ENCODE measurements at regions not wholly inside any gene's neighbourhood (a gene's known extent, or its start where the extent isn't known, plus 50 kb on each side); places are given as distances from the start of the nearest gene placed in this dataset.

DNA sequence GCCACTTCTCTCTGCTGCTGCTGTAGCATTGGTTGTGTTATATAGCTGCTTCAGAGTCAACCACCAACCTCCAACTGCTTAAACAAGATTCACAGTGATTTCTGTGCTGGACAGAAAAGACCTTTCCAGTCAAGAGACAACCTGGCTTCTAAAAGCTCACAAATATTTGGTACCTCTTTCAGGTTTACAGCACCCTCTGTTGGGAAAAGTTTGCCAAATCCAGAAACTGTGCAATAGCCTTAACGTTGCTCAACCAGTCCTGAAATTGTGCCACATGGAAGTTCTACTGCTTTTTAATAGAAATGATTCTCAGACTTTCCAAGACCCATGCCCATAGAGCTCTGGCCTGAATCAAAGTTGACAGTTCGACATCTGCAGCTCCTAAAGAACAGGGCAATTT, 842.1 kb upstream of the HTR2C start:
- DNase-seq: peak; percentile 4

DNA sequence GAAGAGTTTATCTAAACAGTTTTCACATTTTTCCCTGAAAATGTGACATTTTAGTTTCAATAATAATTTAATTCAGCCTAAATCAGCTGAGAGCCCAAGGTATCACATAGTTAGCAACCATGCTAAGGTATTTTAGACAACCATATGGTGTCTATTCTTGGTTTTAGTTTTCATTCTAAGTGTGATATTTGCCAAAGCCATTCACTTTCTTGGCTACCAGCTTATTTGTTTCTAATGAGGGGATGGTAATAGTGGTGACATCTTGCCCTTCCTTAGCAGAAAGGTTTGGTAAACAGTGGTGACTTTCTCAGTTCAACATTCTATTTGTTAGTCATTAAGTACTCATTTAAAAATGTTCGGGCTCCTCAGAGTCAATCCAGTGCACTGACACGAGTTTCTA, 854.9 kb upstream of the HTR2C start:
- no peak for DNase-seq

- DNase-seq: no peak
These were observed 857.0 kb upstream of the HTR2C start for GRCh38 chrX:113726898-113727297.

- DNase-seq: no peak
These were observed 857.4 kb upstream of the HTR2C start for GRCh38 chrX:113726466-113726865.

DNA sequence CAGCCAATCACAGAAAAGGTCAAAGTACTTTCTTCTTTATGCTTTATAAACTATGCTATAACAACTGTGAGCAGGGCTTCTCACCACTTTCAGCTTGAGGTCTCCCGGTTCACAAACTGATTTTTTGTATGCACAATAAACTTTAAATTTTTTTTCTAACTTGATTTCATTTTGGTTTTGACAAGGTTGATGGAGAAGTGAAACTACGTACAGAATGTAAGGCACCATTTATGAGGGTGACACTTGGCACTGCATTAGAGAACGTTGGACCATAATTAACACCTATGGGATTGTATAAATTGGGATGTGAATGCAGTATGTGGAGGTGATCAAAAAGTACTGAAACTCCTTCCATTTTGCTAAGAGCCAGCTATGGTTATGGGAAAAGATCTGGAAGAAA, 857.9 kb upstream of the HTR2C start:
- DNase-seq: no peak

GRCh38 chrX:113699939-113700338, 859.3 kb upstream of the AMOT start:
- DNase-seq: no peak

DNA sequence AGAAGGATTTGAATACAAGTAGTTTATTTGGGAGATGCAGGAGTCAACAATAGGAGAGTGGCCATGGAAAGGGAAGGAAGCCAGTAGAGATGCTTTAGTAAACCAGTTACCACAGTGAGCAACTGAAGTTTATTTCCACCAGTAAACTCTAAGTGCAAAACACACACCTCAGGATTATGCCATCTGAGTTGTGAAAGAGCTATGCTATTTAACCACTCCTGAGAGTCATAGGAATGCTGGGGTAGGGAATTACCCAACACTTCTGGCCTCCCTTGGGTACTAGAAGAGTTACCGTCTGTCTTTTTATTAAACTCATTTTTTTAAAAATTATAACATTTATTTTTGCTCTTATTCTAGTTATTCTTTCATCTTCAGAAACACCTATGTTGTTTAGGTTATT, 834.6 kb upstream of the AMOT start:
- no peak for DNase-seq

DNA sequence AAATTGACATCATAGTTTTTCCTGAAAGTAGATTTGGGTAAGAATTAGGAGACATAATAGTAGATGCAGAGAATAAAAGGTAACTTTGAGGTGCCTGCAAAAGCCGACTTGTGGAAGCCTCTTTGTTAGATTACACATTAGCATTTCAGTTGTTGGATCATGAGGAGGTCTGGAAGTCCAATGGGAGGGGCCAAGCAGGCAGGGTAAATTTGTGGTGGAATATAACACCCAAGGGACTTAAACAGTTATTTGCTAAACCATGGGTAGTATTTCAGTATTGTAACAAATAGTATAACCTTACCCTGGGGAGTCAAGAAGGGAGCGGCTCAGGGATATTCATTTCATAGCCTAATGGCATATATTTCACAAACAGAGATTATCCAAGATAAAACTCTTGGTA, 810.7 kb upstream of the AMOT start:
- DNase-seq: no peak

- DNase-seq: no peak
These were observed 803.8 kb upstream of the AMOT start for GRCh38 chrX:113644426-113644825.

- DNase-seq: no peak
These were observed 793.9 kb upstream of the AMOT start for GRCh38 chrX:113634565-113634964.

GRCh38 chrX:113629326-113629725, 788.7 kb upstream of the AMOT start:
- no peak for DNase-seq

DNA sequence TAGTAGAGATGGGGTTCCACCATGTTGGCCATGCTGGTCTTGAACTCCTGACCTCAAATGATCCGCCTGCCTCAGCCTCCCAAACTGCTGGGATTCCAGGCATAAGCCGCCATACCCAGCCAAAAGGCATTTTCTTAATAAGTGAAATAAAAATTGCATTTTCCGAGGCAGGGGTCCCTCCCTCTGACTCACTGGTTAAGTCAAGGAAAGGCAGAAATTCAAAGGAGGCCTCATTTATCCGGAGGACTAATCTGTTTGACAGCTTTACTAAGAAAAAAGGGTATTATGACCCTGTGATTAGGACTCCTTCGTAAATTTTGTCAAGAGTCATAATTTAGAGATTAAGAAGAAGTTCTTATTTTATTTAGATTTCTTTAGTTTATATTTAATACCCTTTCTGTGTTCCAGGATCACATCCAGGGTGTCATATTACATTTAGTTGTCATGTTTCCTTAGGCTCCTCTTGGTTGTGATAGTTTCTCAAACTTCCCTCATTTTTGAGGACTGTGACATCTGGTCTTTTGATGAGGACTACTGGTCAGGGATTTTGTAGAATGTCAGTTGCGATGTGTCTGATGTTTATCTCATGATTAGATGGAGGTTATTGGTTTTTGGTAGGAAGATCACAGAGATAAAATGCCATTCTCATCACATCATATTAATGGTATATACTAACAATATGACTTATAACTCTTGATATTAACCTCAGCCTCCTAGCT, 753.7 kb upstream of the AMOT start:
- no peak for DNase-seq

DNA sequence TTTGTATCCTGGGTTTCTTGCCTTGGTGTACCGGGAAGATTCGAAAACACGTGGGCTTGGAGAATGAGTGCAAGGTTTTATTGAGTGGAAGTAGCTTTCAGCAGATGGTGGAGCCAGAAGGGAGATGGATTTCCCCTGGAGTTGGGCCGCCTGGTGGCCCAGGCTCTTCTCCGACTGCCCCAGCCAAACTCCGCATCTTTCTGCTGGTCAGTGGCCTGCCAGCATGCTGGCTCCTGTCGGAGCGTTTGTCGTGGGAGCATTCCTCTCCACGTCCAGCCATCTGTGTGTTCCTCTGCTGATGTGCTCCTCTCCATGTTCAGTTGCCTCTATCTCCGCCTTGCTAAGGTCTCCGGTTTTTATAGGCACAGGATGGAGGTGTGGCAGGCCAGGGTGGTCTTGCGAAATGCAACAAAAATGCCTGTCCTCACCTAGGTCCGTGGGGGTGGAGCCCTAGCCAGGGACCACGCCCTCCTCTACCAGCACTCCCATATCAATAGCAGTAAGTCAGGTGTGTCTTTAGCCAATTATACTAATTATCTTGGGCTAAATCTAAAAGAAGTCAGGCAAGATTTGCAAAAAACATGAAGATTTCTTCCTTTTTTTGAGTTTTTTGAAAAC, 745.8 kb upstream of the AMOT start:
- no peak for DNase-seq

- DNase-seq: no peak
These were observed 739.9 kb upstream of the AMOT start for GRCh38 chrX:113580486-113580885.

DNA sequence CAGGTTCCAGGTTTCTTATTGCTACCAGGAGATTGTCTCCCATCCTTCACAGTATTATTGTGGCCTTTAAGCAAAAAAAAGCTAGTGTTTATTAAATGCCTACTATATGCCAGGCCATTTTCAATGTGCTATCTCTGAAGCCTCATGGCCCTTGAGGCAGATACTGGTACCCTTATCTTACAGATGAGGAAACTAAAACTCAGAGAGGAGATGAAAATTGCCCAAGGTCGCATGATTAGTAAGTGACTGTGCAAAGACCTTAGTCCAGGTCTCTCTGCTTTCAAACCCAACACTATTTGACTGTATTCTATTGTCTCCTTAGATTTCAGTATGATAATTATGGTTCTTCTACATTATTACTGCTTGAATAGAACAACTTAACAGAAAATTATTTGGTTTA, 717.9 kb upstream of the AMOT start:
- no peak for DNase-seq

DNA sequence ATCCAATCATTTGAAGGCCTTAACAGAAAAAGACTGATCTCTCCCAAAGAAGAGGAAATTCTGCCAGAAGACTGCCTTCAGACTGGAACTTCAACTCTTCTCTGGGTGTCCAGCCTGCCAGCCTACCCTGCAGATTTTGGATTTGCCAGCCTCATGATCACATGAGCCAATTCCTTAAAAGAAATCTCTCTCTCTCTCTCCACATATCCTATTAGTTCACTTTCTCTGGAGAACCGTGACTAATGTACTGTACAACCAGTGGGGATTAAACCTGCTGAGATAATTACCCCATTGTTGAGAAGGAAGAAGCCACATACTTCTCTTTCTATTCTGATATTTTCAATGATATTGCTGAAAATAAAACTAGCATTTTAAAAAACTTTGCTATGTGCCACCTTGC, 711.3 kb upstream of the AMOT start:
- DNase-seq: no peak

- no peak for DNase-seq
These were observed 707.8 kb upstream of the AMOT start for GRCh38 chrX:113548308-113549015.

DNA sequence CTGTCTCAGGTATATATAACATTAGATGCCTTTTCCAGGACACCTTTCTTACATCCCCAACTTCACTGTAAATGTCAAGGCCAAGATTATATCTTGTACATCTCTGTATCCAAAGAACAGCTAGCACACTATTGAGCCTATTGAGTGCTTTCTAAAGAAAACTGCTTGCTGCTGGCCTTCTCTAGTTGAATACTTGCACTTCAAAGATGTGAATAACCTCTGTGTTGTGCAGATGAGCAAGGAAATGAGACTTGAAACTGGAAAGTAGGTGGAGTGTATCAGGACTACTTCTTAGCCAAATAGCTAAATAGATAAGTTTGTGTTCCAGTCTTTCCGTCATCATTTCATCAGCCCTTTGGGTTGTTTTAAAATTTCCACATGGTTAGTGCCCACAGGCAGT, 704.4 kb upstream of the AMOT start:
- DNase-seq: no peak

DNA sequence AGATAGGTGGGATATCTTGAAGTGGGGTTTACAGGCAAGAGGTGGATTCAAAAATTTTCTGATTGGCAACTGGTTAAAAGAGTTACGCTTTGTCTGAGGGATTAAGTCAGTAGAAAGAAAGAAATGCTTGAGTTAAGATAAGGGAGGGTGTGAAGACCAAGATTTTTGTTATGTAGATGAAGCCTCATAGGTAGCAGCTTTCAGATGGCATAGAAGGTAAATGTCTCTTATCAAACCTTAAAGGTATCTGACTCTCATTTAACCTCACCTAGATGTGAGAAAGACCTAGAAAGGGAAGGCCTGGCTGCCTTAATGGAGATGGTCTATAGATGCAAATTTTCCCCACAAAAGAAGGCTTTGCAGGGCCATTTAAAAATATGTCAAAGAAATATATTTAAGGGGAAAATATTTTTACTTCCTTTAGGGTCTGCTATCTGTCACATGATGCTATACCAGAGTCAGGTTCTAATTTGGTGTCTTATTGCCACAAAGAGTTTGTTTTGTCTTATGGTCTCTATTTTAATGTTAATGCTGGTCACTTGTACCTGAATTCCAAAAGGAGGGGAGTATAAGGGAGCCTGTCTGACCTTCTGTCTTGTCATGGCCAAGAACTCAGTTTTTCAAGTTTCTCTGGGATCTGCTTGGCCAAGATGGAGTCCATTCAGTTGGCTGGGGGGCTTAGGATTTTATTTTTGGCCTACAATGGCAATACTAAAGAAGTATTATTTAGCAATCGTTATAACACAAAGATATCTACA, 699.1 kb upstream of the AMOT start:
- no peak for DNase-seq

DNA sequence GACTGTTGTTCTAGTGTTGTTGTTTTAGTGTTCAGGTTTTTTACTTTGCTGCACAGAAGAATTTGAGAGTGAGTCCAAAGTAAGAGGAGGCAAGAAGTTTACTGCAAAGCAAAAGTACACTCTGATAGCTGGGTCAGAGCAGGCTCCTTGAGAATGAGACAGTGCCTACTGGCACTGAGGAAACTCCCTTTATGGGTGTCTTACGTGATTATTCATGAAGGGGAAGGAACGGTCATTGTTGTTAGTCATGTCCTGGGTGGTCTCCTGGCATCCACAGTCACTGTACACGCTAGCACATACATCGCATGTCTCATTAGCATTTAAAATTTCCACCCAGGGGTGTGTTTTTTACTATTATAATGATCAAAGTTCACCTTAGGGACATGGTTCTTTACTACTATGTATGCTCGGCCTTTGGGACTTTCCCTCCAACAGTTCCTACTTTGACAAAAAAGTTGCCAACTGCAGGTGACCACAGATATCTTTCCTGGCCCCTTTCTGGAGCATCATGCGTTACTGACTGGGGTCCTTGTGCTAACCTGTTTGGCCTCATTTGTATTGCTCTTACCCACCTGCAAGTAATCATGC, 688.9 kb upstream of the AMOT start:
- no peak for DNase-seq

GRCh38 chrX:113522814-113523213, 682.2 kb upstream of the AMOT start:
- no peak for DNase-seq

DNA sequence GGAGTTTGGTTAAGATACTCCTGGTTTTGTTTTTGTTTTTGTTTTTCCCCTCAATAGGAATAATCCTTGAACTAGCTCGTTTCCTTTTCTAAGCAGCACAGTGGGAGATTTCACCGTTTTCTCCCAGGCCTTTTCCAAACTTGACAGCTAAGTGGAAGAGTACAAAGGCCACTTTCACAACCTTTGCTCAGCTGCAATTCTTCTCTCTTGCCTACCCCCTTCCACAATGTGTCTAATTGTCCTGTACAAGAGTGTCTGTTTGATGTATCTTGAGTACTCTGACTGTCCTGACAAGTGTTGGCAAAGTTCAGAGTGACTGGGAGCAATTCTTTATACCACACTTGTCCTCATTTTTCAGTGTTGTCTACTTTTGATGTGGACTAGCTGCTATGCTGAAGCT, 674.3 kb upstream of the AMOT start:
- DNase-seq: no peak

Data from muscle of arm (tissue), 1 donor.